CD4-positive, alpha-beta T cell (primary cell): ENCODE measurements at regions not wholly inside any gene's neighbourhood (a gene's known extent, or its start where the extent isn't known, plus 50 kb on each side); places are given as distances from the start of the nearest gene placed in this dataset.

Experiments used
- ATAC-seq: fragments of 200-7000 bp; cut with Tn5 transposase; one replicate; pipeline ENCODE4 v1.10.0; 2022; ENCODE audit warnings: mild to moderate bottlenecking; ENCODE audit not compliant: poor library complexity
- CTCF ChIA-PET: fragments of 350-600 bp; sonication (Branson Sonifier 250); formaldehyde crosslinking; loops from one replicate; lab custom pipeline; 2021; ENCODE audit warnings: antibody characterized with exemption, inconsistent platforms; lab: Charles Lee
- POLR2A ChIA-PET: fragments of 350-600 bp; sonication (Branson Sonifier 250); formaldehyde crosslinking; loops from one replicate; lab custom pipeline; 2021; ENCODE audit warnings: antibody characterized with exemption, inconsistent platforms; lab: Charles Lee
- DNase-seq, 14 experiments: peaks; one replicate each; pipeline ENCODE4 v3.0.0-alpha.2; 2013 to 2020; ENCODE audit warnings: mixed read lengths in 2 of 14
- H3K27ac ChIP-seq, 2 donors: one replicate each; pipeline versions ENCODE4 v1.5.1 to v1.7.0; 2013; ENCODE audit warnings: low read length in 2 of 2, low read depth in 1 of 2, mild to moderate bottlenecking in 1 of 2
- H3K27me3 ChIP-seq, 2 experiments: 1 replicate in 1 of 2; 2 replicates in 1 of 2; pipeline versions ENCODE4 v1.6.1 to v1.7.0; 2013; ENCODE audit warnings: low read length in 2 of 2, control low read depth in 1 of 2, mild to moderate bottlenecking in 1 of 2, moderate library complexity in 1 of 2; ENCODE audit not compliant: insufficient read depth in 2 of 2, control insufficient read depth in 1 of 2
- H3K36me3 ChIP-seq: one replicate; pipeline ENCODE4 v1.6.1; 2013; ENCODE audit warnings: low read length, control low read depth; ENCODE audit not compliant: insufficient read depth
- H3K4me1 ChIP-seq: one replicate; pipeline ENCODE4 v1.6.1; 2013; ENCODE audit warnings: low read length, control low read depth; ENCODE audit not compliant: insufficient read depth
- H3K4me3 ChIP-seq: one replicate; pipeline ENCODE4 v1.5.1; 2013; ENCODE audit warnings: mild to moderate bottlenecking, low read length, moderate library complexity
- H3K9me3 ChIP-seq, 2 experiments: 1 replicate in 1 of 2; 2 replicates in 1 of 2; pipeline versions ENCODE4 v1.6.1 to v1.7.0; 2013; ENCODE audit warnings: low read length in 2 of 2, mild to moderate bottlenecking in 2 of 2, control low read depth in 1 of 2, moderate library complexity in 1 of 2; ENCODE audit not compliant: control insufficient read depth in 1 of 2, insufficient read depth in 1 of 2
- H3K27ac Mint-ChIP-seq: one replicate; pipeline ENCODE4 v1.8.0; 2020; ENCODE audit warnings: mixed read lengths
- H3K27me3 Mint-ChIP-seq: one replicate; pipeline ENCODE4 v1.8.0; 2021; ENCODE audit warnings: mixed read lengths
- H3K36me3 Mint-ChIP-seq: one replicate; pipeline ENCODE4 v1.8.0; 2021; ENCODE audit warnings: low read depth, mixed read lengths
- H3K4me1 Mint-ChIP-seq: one replicate; pipeline ENCODE4 v1.8.0; 2021; ENCODE audit warnings: low read depth, mixed read lengths
- H3K4me3 Mint-ChIP-seq: one replicate; pipeline ENCODE4 v1.8.0; 2020; ENCODE audit warnings: mild to moderate bottlenecking, mixed read lengths
- H3K9me3 Mint-ChIP-seq: one replicate; pipeline ENCODE4 v1.8.0; 2020; ENCODE audit warnings: mixed read lengths
- CTCF ChIP-seq: fragments of 200-600 bp; IDR thresholded peaks from one replicate; pipeline ENCODE4 v1.8.0; 2022; ENCODE audit warnings: antibody characterized with exemption, mild to moderate bottlenecking
- intact Hi-C, 2 experiments: fragments of 100-400 bp; cut with DNase I in 1 of 2; cut with micrococcal nuclease in 1 of 2; formaldehyde crosslinking; loops; one replicate each; pipeline versions ENCODE4 v1.15.1 to v1.9.0; 2023 to 2025; cut with DNase I, micrococcal nuclease

GRCh38 chr3:59254976-59255375 is 205.2 kb upstream of the CFAP20DC start:
- DNase-seq, result no peak
- Mint-ChIP-seq H3K9me3 (no peaks in the 10 kb centered on the region), H3K27ac (no peak overlapping the region), H3K4me1 (no peaks in the 10 kb centered on the region), H3K4me3 (no peak overlapping the region), H3K27me3 (no peaks in the 10 kb centered on the region), H3K36me3 (no peaks in the 10 kb centered on the region)
- Histone ChIP-seq H3K27me3 (no peaks in the 10 kb centered on the region), H3K4me3 (no peak overlapping the region), H3K27ac (no peak overlapping the region), H3K36me3 (no peaks in the 10 kb centered on the region), H3K4me1 (no peaks in the 10 kb centered on the region), H3K9me3 (no peaks in the 10 kb centered on the region)
- ATAC-seq, result no peak
- intact Hi-C loops, result no loop called here
- CTCF ChIA-PET, result no interaction called here
- no peak for TF ChIP-seq CTCF
- POLR2A ChIA-PET, result no interaction called here

- no peaks in the 10 kb centered on the region for H3K36me3 ChIP-seq
- no peaks in the 10 kb centered on the region for H3K9me3 ChIP-seq
- H3K27me3 ChIP-seq, result no peaks in the 10 kb centered on the region
- no peak overlapping the region for H3K27ac Mint-ChIP-seq
- no peaks in the 10 kb centered on the region for H3K36me3 Mint-ChIP-seq
- no peaks in the 10 kb centered on the region for H3K4me1 ChIP-seq
- intact Hi-C loops, result no loop called here
- TF ChIP-seq CTCF, result no peak
- H3K9me3 Mint-ChIP-seq, result no peaks in the 10 kb centered on the region
- ChIA-PET POLR2A (no interaction called here), CTCF (no interaction called here)
- H3K4me3 ChIP-seq, result no peak overlapping the region
- no peak for ATAC-seq
- H3K4me3 Mint-ChIP-seq, result no peak overlapping the region
- H3K27ac ChIP-seq, result no peak overlapping the region
- no peak for DNase-seq
- H3K4me1 Mint-ChIP-seq, result no peaks in the 10 kb centered on the region
- no peaks in the 10 kb centered on the region for H3K27me3 Mint-ChIP-seq
These were observed 204.6 kb upstream of the CFAP20DC start for GRCh38 chr3:59254433-59254832.

- CTCF ChIA-PET, result no interaction called here
- Histone ChIP-seq H3K9me3 (no peaks in the 10 kb centered on the region), H3K4me1 (no peaks in the 10 kb centered on the region), H3K27me3 (no peaks in the 10 kb centered on the region), H3K27ac (no peak overlapping the region), H3K4me3 (no peak overlapping the region), H3K36me3 (no peaks in the 10 kb centered on the region)
- Mint-ChIP-seq H3K4me3 (no peak overlapping the region), H3K9me3 (no peaks in the 10 kb centered on the region), H3K36me3 (no peaks in the 10 kb centered on the region), H3K27me3 (no peaks in the 10 kb centered on the region), H3K4me1 (no peaks in the 10 kb centered on the region), H3K27ac (no peak overlapping the region)
- intact Hi-C loops, result no loop called here
- POLR2A ChIA-PET, result no interaction called here
- ATAC-seq, result no peak
- DNase-seq, result no peak
- no peak for TF ChIP-seq CTCF
These were observed 203.7 kb upstream of the CFAP20DC start for GRCh38 chr3:59253523-59253922.
